HepG2 (cell line): ENCODE measurements at regions not wholly inside any gene's neighbourhood (a gene's known extent, or its start where the extent isn't known, plus 50 kb on each side); places are given as distances from the start of the nearest gene placed in this dataset.

Experiments used
- ATAC-seq: fragments of 200-7000 bp; cut with Tn5 transposase; 3 replicates; pipeline ENCODE4 v1.9.1; 2020; ENCODE audit warnings: mild to moderate bottlenecking, moderate library complexity
- BruUV-seq: library from RNA; stranded (reverse); fragments of 400-500 nt; replicated peaks from 2 replicates; lab custom pipeline; 2021; lab: Mats Ljungman, UMichigan
- CTCF ChIA-PET: fragments of 300-600 bp; formaldehyde crosslinking; extraction: SDS; loops from one replicate; lab custom pipeline; 2021; ENCODE audit warnings: low total read pairs, inconsistent platforms, low intra/inter-chr PET ratio; lab: Yijun Ruan, JAX
- POLR2A ChIA-PET: fragments of 350-600 bp; sonication (Branson Sonifier 250); formaldehyde crosslinking; loops from one replicate; lab custom pipeline; 2020; ENCODE audit warnings: antibody characterized with exemption, inconsistent platforms; lab: Yijun Ruan, JAX
- DNase-seq: peaks from one replicate; pipeline ENCODE4 v3.0.0-alpha.2; 2015; ENCODE audit warnings: low spot score
- FAIRE-seq: peaks from 3 replicates; lab custom pipeline; 2011; peaks lifted over from hg19 to GRCh38; lab: Jason Lieb, UNC
- H2AFZ ChIP-seq: one replicate; pipeline ENCODE4 v1.6.1; 2011; ENCODE audit warnings: low read length, inconsistent platforms
- H3K27ac ChIP-seq: fragments of 300-600 bp; 3 replicates; pipeline ENCODE4 v1.8.0; 2011; ENCODE audit warnings: mixed run types, mild to moderate bottlenecking, mixed read lengths, low read length, inconsistent platforms; ENCODE audit not compliant: insufficient read depth; ENCODE audit errors: extremely low read length
- H3K27me3 ChIP-seq, 2 experiments: fragments of 200-600 bp in 1 of 2; 2 replicates in 1 of 2; 3 replicates in 1 of 2; pipeline versions ENCODE4 v1.6.0 to v1.8.0; 2011; ENCODE audit warnings: low read length in 2 of 2, mild to moderate bottlenecking in 2 of 2, moderate library complexity in 2 of 2, inconsistent platforms in 1 of 2; ENCODE audit not compliant: insufficient read depth in 2 of 2, control insufficient read depth in 1 of 2
- H3K36me3 ChIP-seq, 2 experiments: fragments of 200-600 bp in 1 of 2; replicated peaks in 1 of 2; 2 replicates in 1 of 2; 3 replicates in 1 of 2; pipeline versions ENCODE4 v1.5.1 to v1.8.0; 2011; ENCODE audit warnings: low read length in 2 of 2, inconsistent platforms in 1 of 2; ENCODE audit not compliant: insufficient read depth in 2 of 2, control insufficient read depth in 1 of 2
- H3K4me1 ChIP-seq: 2 replicates; pipeline ENCODE4 v1.5.1; 2012; ENCODE audit warnings: low read length, inconsistent platforms; ENCODE audit not compliant: insufficient read depth
- H3K4me2 ChIP-seq: 2 replicates; pipeline ENCODE4 v1.6.0; 2011; ENCODE audit warnings: low read depth, low read length, inconsistent platforms
- H3K4me3 ChIP-seq, 3 experiments: fragments of 200-600 bp in 1 of 3; sonication (generic), shearing (Covaris generic) in 1 of 3; replicated peaks in 1 of 3; 2 replicates each; pipeline ENCODE4 v1.5.1; 2011 to 2016; ENCODE audit warnings: low read length in 3 of 3, inconsistent platforms in 2 of 3, low read depth in 2 of 3, mild to moderate bottlenecking in 2 of 3, control low read depth in 1 of 3, mixed read lengths in 1 of 3; ENCODE audit not compliant: insufficient read depth in 1 of 3
- H3K79me2 ChIP-seq: one replicate; pipeline ENCODE4 v1.6.1; 2011; ENCODE audit warnings: low read length, inconsistent platforms; ENCODE audit not compliant: insufficient read depth
- H3K9ac ChIP-seq: 2 replicates; pipeline ENCODE4 v1.6.0; 2011; ENCODE audit warnings: mild to moderate bottlenecking, low read depth, low read length, inconsistent platforms; ENCODE audit not compliant: insufficient read depth
- H3K9me3 ChIP-seq: 2 replicates; pipeline ENCODE4 v1.5.1; 2012; ENCODE audit warnings: mild to moderate bottlenecking, low read length
- H4K20me1 ChIP-seq: 2 replicates; pipeline ENCODE4 v1.6.0; 2011; ENCODE audit warnings: inconsistent platforms, mild to moderate bottlenecking, low read length, moderate library complexity; ENCODE audit not compliant: insufficient read depth
- BHLHE40 ChIP-seq: IDR thresholded peaks from 2 replicates; pipeline ENCODE4 v1.6.1; 2011; ENCODE audit warnings: low read length, improper control_type of control experiment
- CBFB ChIP-seq: sonication (generic); formaldehyde crosslinking; IDR thresholded peaks from 2 replicates; pipeline ENCODE4 v1.4.0; 2020; ENCODE audit warnings: missing genetic modification reagents
- GTF3A ChIP-seq: sonication (generic); formaldehyde crosslinking; conservative IDR thresholded peaks from 2 replicates; pipeline ENCODE4 v1.4.0; 2020; ENCODE audit warnings: mild to moderate bottlenecking, missing genetic modification reagents
- HBP1 ChIP-seq: IDR thresholded peaks from 2 replicates; pipeline ENCODE4 v1.6.1; 2016; ENCODE audit warnings: low read depth, control low read depth
- HDAC1 ChIP-seq: sonication (generic); formaldehyde crosslinking; IDR thresholded peaks from 2 replicates; pipeline ENCODE4 v1.5.1; 2020; ENCODE audit warnings: mild to moderate bottlenecking, missing genetic modification reagents
- JDP2 ChIP-seq: sonication (generic); formaldehyde crosslinking; IDR thresholded peaks from 2 replicates; pipeline ENCODE4 v1.8.1; 2022; ENCODE audit warnings: missing genetic modification reagents, borderline replicate concordance
- NR2F1 ChIP-seq, 2 experiments: fragments of 450-650 bp in 1 of 2; formaldehyde crosslinking in 1 of 2; IDR thresholded peaks; 2 replicates each; pipeline versions ENCODE4 v1.5.0 to v1.6.1; 2016 to 2020; ENCODE audit warnings: mild to moderate bottlenecking in 1 of 2, missing compliant biosample characterization in 1 of 2, missing genetic modification reagents in 1 of 2, moderate library complexity in 1 of 2
- SCMH1 ChIP-seq: sonication (generic); formaldehyde crosslinking; IDR thresholded peaks from 2 replicates; pipeline ENCODE4 v1.9.0; 2021; ENCODE audit warnings: missing genetic modification reagents, mild to moderate bottlenecking, borderline replicate concordance
- SIX4 ChIP-seq: sonication (generic); formaldehyde crosslinking; IDR thresholded peaks from 2 replicates; pipeline ENCODE4 v1.4.0; 2020; ENCODE audit warnings: missing genetic modification reagents
- SP140L ChIP-seq: sonication (generic); formaldehyde crosslinking; IDR thresholded peaks from 2 replicates; pipeline ENCODE4 v1.4.0; 2020; ENCODE audit warnings: missing genetic modification reagents, borderline replicate concordance
- TP53 ChIP-seq: sonication (generic); formaldehyde crosslinking; conservative IDR thresholded peaks from 2 replicates; pipeline ENCODE4 v1.4.0; 2020; ENCODE audit warnings: missing genetic modification reagents
- ZFP82 ChIP-seq: sonication (generic); formaldehyde crosslinking; IDR thresholded peaks from 2 replicates; pipeline ENCODE4 v1.5.1; 2020; ENCODE audit warnings: mild to moderate bottlenecking, missing genetic modification reagents, borderline replicate concordance
- ZNF225 ChIP-seq: sonication (generic); formaldehyde crosslinking; IDR thresholded peaks from 2 replicates; pipeline ENCODE4 v1.4.0; 2020; ENCODE audit warnings: mild to moderate bottlenecking, missing genetic modification reagents
- WGBS: methylation state at CpG from one replicate; pipeline ENCODE4 v1.1.6; 2017; ENCODE audit warnings: low lambda C conversion rate; 5-methylcytosine and 5-hydroxymethylcytosine counted together
- in situ Hi-C: cut with HindIII; loops from 2 replicates; pipeline ENCODE4 v1.10.0; 2017; ENCODE audit warnings: low pct_unique_long_range_greater_than_20kb; ENCODE audit not compliant: extremely low pct_ligation_motif_present
- intact Hi-C: fragments of 100-400 bp; cut with micrococcal nuclease; formaldehyde crosslinking; loops from one replicate; pipeline ENCODE4 v1.10.0; 2022; ENCODE audit not compliant: unreplicated experiment
- TF ChIP-seq, protein P1 (sequence below): sonication (generic); formaldehyde crosslinking; IDR thresholded peaks from 2 replicates; pipeline ENCODE4 v1.4.0; 2020; ENCODE audit warnings: mild to moderate bottlenecking, missing genetic modification reagents, borderline replicate concordance
- TF ChIP-seq, protein P2 (sequence below): sonication (generic); formaldehyde crosslinking; conservative IDR thresholded peaks from 2 replicates; pipeline ENCODE4 v1.4.0; 2020; ENCODE audit warnings: mild to moderate bottlenecking, missing genetic modification reagents, moderate library complexity

DNA sequence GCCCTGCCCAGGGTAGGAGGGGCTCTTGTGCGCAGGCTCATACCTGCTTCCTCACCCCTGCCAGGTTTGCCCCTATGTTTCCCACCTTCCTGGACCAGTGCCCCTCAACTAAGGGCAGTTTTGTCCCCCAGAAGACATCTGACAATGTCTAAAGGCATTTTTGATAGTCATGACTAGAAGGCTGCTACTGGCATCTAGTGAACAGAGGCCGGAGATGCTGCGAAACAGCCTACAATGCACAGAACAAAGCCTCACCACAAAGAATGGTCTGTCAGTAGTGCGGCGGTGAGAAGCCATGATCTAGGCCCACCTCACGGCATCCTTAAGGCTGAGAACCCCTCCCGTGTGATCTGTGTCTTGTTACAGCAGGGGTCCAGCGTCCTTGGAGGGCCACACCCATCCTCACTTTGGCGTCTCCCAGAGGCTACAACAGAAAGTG, 96.0 kb downstream of the TMEM17 start:
- FAIRE-seq (no peak), DNase-seq (no peak), ATAC-seq (no peak)
- no TSS peak for BruUV-seq
- in situ Hi-C loops, result loop anchor here (5.0 to 25.0 kb wide), 3 partner anchors 418 to 652 kb away; partner anchors contain the start of gene OTX1
- no peak overlapping the region for H3K27ac ChIP-seq
- H3K4me3 ChIP-seq, result no peak overlapping the region
- H3K9me3 ChIP-seq, result no peaks in the 10 kb centered on the region
- no peak overlapping the region for H3K4me2 ChIP-seq
- ChIA-PET CTCF (interaction anchor here (2.9 kb wide), 1 partner anchor 416 kb away, joined by 11 read pairs; no protein-coding TSS in a partner anchor), POLR2A (interaction anchor here (0.6 kb wide), 1 partner anchor 229 kb away, joined by 4 read pairs; no protein-coding TSS in a partner anchor)
- no peaks in the 10 kb centered on the region; a peak in 1 of 5 replicates for H3K27me3 ChIP-seq
- H3K79me2 ChIP-seq, result no peaks in the 10 kb centered on the region
- H3K36me3 ChIP-seq, result no peaks in the 10 kb centered on the region
- no peak overlapping the region for H2AFZ ChIP-seq
- H4K20me1 ChIP-seq, result no peaks in the 10 kb centered on the region
- H3K4me1 ChIP-seq, result peaks cover 78% of the 10 kb centered on the region
- 57% methylated on average over 9 of the region's 9 CpGs for WGBS
- intact Hi-C loops, result loop anchor here (5.0 kb wide), 2 partner anchors 118 to 213 kb away; partner anchors contain the start of gene B3GNT2
- no peak overlapping the region for H3K9ac ChIP-seq
- TF ChIP-seq HDAC1 (no peak), SIX4 (CRISPR knock-in tag) (no peak), CBFB (CRISPR knock-in tag) (no peak), JDP2 (no peak), NR2F1 (CRISPR knock-in tag; IDR thresholded peaks at IDR 0.05) (no peak), HBP1 (no peak), TP53 (CRISPR knock-in tag) (no peak), ZNF225 (CRISPR knock-in tag) (no peak), ZFP82 (CRISPR knock-in tag) (no peak), GTF3A (no peak), BHLHE40 (no peak), SCMH1 (CRISPR knock-in tag) (no peak), SP140L (CRISPR knock-in tag) (no peak)
- TF ChIP-seq, protein P1, sequence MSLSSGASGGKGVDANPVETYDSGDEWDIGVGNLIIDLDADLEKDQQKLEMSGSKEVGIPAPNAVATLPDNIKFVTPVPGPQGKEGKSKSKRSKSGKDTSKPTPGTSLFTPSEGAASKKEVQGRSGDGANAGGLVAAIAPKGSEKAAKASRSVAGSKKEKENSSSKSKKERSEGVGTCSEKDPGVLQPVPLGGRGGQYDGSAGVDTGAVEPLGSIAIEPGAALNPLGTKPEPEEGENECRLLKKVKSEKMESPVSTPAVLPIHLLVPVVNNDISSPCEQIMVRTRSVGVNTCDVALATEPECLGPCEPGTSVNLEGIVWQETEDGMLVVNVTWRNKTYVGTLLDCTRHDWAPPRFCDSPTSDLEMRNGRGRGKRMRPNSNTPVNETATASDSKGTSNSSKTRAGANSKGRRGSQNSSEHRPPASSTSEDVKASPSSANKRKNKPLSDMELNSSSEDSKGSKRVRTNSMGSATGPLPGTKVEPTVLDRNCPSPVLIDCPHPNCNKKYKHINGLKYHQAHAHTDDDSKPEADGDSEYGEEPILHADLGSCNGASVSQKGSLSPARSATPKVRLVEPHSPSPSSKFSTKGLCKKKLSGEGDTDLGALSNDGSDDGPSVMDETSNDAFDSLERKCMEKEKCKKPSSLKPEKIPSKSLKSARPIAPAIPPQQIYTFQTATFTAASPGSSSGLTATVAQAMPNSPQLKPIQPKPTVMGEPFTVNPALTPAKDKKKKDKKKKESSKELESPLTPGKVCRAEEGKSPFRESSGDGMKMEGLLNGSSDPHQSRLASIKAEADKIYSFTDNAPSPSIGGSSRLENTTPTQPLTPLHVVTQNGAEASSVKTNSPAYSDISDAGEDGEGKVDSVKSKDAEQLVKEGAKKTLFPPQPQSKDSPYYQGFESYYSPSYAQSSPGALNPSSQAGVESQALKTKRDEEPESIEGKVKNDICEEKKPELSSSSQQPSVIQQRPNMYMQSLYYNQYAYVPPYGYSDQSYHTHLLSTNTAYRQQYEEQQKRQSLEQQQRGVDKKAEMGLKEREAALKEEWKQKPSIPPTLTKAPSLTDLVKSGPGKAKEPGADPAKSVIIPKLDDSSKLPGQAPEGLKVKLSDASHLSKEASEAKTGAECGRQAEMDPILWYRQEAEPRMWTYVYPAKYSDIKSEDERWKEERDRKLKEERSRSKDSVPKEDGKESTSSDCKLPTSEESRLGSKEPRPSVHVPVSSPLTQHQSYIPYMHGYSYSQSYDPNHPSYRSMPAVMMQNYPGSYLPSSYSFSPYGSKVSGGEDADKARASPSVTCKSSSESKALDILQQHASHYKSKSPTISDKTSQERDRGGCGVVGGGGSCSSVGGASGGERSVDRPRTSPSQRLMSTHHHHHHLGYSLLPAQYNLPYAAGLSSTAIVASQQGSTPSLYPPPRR (CRISPR knock-in tag), result no peak
- TF ChIP-seq, protein P2, sequence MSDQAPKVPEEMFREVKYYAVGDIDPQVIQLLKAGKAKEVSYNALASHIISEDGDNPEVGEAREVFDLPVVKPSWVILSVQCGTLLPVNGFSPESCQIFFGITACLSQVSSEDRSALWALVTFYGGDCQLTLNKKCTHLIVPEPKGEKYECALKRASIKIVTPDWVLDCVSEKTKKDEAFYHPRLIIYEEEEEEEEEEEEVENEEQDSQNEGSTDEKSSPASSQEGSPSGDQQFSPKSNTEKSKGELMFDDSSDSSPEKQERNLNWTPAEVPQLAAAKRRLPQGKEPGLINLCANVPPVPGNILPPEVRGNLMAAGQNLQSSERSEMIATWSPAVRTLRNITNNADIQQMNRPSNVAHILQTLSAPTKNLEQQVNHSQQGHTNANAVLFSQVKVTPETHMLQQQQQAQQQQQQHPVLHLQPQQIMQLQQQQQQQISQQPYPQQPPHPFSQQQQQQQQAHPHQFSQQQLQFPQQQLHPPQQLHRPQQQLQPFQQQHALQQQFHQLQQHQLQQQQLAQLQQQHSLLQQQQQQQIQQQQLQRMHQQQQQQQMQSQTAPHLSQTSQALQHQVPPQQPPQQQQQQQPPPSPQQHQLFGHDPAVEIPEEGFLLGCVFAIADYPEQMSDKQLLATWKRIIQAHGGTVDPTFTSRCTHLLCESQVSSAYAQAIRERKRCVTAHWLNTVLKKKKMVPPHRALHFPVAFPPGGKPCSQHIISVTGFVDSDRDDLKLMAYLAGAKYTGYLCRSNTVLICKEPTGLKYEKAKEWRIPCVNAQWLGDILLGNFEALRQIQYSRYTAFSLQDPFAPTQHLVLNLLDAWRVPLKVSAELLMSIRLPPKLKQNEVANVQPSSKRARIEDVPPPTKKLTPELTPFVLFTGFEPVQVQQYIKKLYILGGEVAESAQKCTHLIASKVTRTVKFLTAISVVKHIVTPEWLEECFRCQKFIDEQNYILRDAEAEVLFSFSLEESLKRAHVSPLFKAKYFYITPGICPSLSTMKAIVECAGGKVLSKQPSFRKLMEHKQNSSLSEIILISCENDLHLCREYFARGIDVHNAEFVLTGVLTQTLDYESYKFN (CRISPR knock-in tag), result no peak
